Caco-2 (cell line): ENCODE measurements at regions not wholly inside any gene's neighbourhood (a gene's known extent, or its start where the extent isn't known, plus 50 kb on each side); places are given as distances from the start of the nearest gene placed in this dataset.

ENCODE experiments used
- BruUV-seq: library from RNA; stranded (reverse); fragments of 400-500 nt; replicated peaks from 2 replicates; lab custom pipeline; 2021; lab: Mats Ljungman, UMichigan
- CTCF ChIA-PET: fragments of 300-600 bp; sonication (Branson Sonifier 250); formaldehyde crosslinking; loops from one replicate; lab custom pipeline; 2022; ENCODE audit warnings: antibody characterized with exemption; lab: Charles Lee
- POLR2A ChIA-PET: fragments of 300-600 bp; sonication (Branson Sonifier 250); formaldehyde crosslinking; loops from one replicate; lab custom pipeline; 2022; ENCODE audit warnings: antibody characterized with exemption; lab: Charles Lee
- DNase-seq, 2 experiments: peaks; one replicate each; pipeline versions ENCODE4 v3.0.0 to v3.0.0-alpha.2; 2020 to 2022
- H3K27me3 ChIP-seq: replicated peaks from 2 replicates; pipeline ENCODE4 v1.6.0; 2011; ENCODE audit warnings: low read length; ENCODE audit not compliant: control insufficient read depth, insufficient read depth
- H3K36me3 ChIP-seq: 2 replicates; pipeline ENCODE4 v1.5.1; 2011; ENCODE audit warnings: low read length; ENCODE audit not compliant: control insufficient read depth, insufficient read depth
- H3K4me1 ChIP-seq: fragments of 250-450 bp; sonication (Bioruptor Pico); 2 replicates; pipeline ENCODE4 v1.5.1; 2020; ENCODE audit warnings: mild to moderate bottlenecking
- H3K4me3 ChIP-seq: 2 replicates; pipeline ENCODE4 v1.5.1; 2011; ENCODE audit warnings: low read depth, mild to moderate bottlenecking, control low read depth, low read length
- H3K9me3 ChIP-seq: fragments of 250-450 bp; sonication (Bioruptor Pico); 2 replicates; pipeline ENCODE4 v1.5.1; 2020; ENCODE audit warnings: mild to moderate bottlenecking, moderate library complexity
- H3K27ac Mint-ChIP-seq: one replicate; pipeline ENCODE4 v1.8.0; 2022; ENCODE audit warnings: mixed read lengths; ENCODE audit not compliant: unreplicated experiment
- H3K27me3 Mint-ChIP-seq: one replicate; pipeline ENCODE4 v1.8.0; 2022; ENCODE audit warnings: mixed read lengths; ENCODE audit not compliant: insufficient read depth, unreplicated experiment
- H3K36me3 Mint-ChIP-seq: one replicate; pipeline ENCODE4 v1.8.0; 2022; ENCODE audit warnings: mild to moderate bottlenecking, mixed read lengths; ENCODE audit not compliant: insufficient read depth, unreplicated experiment
- H3K4me1 Mint-ChIP-seq: one replicate; pipeline ENCODE4 v1.8.0; 2022; ENCODE audit warnings: low read depth, mixed read lengths; ENCODE audit not compliant: unreplicated experiment
- H3K4me3 Mint-ChIP-seq: one replicate; pipeline ENCODE4 v1.8.0; 2022; ENCODE audit warnings: mild to moderate bottlenecking, moderate library complexity, mixed read lengths; ENCODE audit not compliant: unreplicated experiment
- H3K9me3 Mint-ChIP-seq: one replicate; pipeline ENCODE4 v1.8.0; 2022; ENCODE audit warnings: mixed read lengths; ENCODE audit not compliant: unreplicated experiment
- intact Hi-C: fragments of 100-400 bp; cut with micrococcal nuclease; formaldehyde crosslinking; loops from one replicate; pipeline ENCODE4 v1.10.0; 2022; ENCODE audit not compliant: unreplicated experiment
- TF ChIP-seq, protein P1 (sequence below), 2 experiments: fragments of 200-600 bp in 1 of 2; IDR thresholded peaks; 1 replicate in 1 of 2; 2 replicates in 1 of 2; pipeline versions ENCODE4 v1.5.1 to v1.8.0; 2011 to 2022; ENCODE audit warnings: antibody characterized with exemption in 1 of 2, control low read depth in 1 of 2, inconsistent platforms in 1 of 2, low read depth in 1 of 2, low read length in 1 of 2, mild to moderate bottlenecking in 1 of 2, moderate library complexity in 1 of 2; ENCODE audit not compliant: insufficient read depth in 1 of 2, severe bottlenecking in 1 of 2, unreplicated experiment in 1 of 2

DNA sequence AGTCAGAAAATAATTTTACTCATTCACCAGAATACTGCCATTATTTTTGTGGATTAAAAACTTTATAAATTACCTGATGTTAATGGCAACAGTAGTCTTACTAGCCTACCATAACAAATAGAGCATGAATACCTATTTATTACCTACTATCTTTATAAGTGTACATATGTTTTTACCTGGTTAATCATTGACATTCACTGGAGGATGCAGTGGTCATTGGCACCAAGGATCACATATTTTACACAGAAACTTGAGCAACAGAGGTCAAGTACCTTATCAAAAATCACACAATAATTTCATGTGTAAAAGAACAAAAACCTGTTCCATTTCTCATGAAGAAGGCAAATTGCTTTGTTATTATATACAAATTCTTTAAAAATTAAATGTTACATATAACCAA lies 1284.9 kb upstream of the NCAM2 start:
- intact Hi-C loops: no loop called here
- Histone ChIP-seq H3K27me3 (no peaks in the 10 kb centered on the region), H3K9me3 (no peaks in the 10 kb centered on the region; the same call in 1 of the 2 replicates), H3K36me3 (no peaks in the 10 kb centered on the region), H3K4me1 (no peaks in the 10 kb centered on the region), H3K4me3 (no peak overlapping the region)
- TF ChIP-seq, protein P1, sequence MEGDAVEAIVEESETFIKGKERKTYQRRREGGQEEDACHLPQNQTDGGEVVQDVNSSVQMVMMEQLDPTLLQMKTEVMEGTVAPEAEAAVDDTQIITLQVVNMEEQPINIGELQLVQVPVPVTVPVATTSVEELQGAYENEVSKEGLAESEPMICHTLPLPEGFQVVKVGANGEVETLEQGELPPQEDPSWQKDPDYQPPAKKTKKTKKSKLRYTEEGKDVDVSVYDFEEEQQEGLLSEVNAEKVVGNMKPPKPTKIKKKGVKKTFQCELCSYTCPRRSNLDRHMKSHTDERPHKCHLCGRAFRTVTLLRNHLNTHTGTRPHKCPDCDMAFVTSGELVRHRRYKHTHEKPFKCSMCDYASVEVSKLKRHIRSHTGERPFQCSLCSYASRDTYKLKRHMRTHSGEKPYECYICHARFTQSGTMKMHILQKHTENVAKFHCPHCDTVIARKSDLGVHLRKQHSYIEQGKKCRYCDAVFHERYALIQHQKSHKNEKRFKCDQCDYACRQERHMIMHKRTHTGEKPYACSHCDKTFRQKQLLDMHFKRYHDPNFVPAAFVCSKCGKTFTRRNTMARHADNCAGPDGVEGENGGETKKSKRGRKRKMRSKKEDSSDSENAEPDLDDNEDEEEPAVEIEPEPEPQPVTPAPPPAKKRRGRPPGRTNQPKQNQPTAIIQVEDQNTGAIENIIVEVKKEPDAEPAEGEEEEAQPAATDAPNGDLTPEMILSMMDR (IDR thresholded peaks at IDR 0.05; ENCODE audit: insufficient read depth in 1 of 2, low read depth in 1 of 2, low read length in 1 of 2, severe bottlenecking in 1 of 2, unreplicated experiment in 1 of 2): no peak
- Mint-ChIP-seq H3K27me3 (no peaks in the 10 kb centered on the region), H3K9me3 (no peaks in the 10 kb centered on the region), H3K4me1 (no peaks in the 10 kb centered on the region), H3K27ac (no peak overlapping the region), H3K36me3 (no peaks in the 10 kb centered on the region), H3K4me3 (no peak overlapping the region)
- DNase-seq: no peak
- no TSS peak for BruUV-seq
- POLR2A ChIA-PET: no interaction called here
- CTCF ChIA-PET: no interaction called here

DNA sequence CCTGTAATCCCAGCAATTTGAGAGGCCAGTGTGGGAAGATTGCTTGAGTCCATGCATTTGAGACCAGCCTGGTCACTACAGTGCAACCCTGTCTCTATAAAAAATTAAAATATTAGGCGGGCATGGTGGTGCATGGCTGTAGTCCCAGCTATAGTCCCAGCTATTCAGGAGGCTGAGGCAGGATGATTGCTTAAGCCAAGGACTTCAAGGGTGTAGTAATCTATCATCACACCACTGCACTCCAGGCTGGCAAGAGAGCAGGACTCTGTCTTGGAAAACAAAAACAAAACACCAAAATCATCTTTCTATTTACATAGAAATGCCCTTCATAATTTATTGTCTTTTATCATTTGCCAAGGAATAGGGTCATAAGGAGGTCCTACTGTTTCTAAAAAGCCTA lies 1274.1 kb upstream of the NCAM2 start:
- Mint-ChIP-seq H3K27ac (no peak overlapping the region), H3K4me3 (no peak overlapping the region), H3K9me3 (no peaks in the 10 kb centered on the region), H3K27me3 (no peaks in the 10 kb centered on the region), H3K36me3 (no peaks in the 10 kb centered on the region), H3K4me1 (no peaks in the 10 kb centered on the region)
- no TSS peak for BruUV-seq
- Histone ChIP-seq H3K9me3 (no peaks in the 10 kb centered on the region), H3K27me3 (no peaks in the 10 kb centered on the region), H3K36me3 (no peaks in the 10 kb centered on the region), H3K4me3 (no peak overlapping the region), H3K4me1 (no peaks in the 10 kb centered on the region)
- no peak for DNase-seq
- intact Hi-C loops: no loop called here
- ChIA-PET POLR2A (no interaction called here), CTCF (no interaction called here)
- TF ChIP-seq, protein P1 (IDR thresholded peaks at IDR 0.05; ENCODE audit: insufficient read depth in 1 of 2, low read depth in 1 of 2, low read length in 1 of 2, severe bottlenecking in 1 of 2, unreplicated experiment in 1 of 2): no peak

DNA sequence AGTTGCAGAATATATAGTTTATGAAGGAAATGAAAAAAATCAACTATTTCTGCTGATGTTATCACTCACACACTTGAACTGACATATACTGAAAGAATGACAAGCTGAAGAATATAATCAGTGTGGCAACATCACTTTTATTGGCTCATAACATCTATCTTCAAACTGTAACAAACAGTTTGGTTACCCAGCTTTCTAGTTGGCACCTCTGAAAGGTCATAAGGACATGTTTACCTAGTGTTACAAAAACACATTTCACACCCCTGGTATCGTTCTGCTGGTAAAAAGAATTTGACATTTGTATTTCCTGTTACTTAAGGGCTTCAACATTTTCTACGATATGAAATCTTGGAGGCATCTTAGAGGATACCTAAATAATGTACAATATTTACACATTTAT lies 1267.0 kb upstream of the NCAM2 start:
- Histone ChIP-seq H3K4me1 (no peaks in the 10 kb centered on the region), H3K27me3 (no peaks in the 10 kb centered on the region), H3K4me3 (no peak overlapping the region), H3K9me3 (no peaks in the 10 kb centered on the region), H3K36me3 (no peaks in the 10 kb centered on the region)
- Mint-ChIP-seq H3K4me1 (no peaks in the 10 kb centered on the region), H3K9me3 (no peaks in the 10 kb centered on the region), H3K27ac (no peak overlapping the region), H3K36me3 (no peaks in the 10 kb centered on the region), H3K27me3 (no peaks in the 10 kb centered on the region), H3K4me3 (no peak overlapping the region)
- intact Hi-C loops: no loop called here
- CTCF ChIA-PET: no interaction called here
- TF ChIP-seq, protein P1 (IDR thresholded peaks at IDR 0.05; ENCODE audit: insufficient read depth in 1 of 2, low read depth in 1 of 2, low read length in 1 of 2, severe bottlenecking in 1 of 2, unreplicated experiment in 1 of 2): no peak
- POLR2A ChIA-PET: no interaction called here
- DNase-seq: no peak
- BruUV-seq: no TSS peak
